IMR-90 (cell line): ENCODE measurements at regions not wholly inside any gene's neighbourhood (a gene's known extent, or its start where the extent isn't known, plus 50 kb on each side); places are given as distances from the start of the nearest gene placed in this dataset.

Source experiments
- ATAC-seq: fragments of 200-7000 bp; cut with Tn5 transposase; 2 replicates; pipeline ENCODE4 v1.9.1; 2020; ENCODE audit warnings: low read depth, mild to moderate bottlenecking, moderate library complexity
- BruUV-seq: library from RNA; stranded (reverse); fragments of 400-500 nt; replicated peaks from 2 replicates; lab custom pipeline; 2021; lab: Mats Ljungman, UMichigan
- CTCF ChIA-PET: fragments of 300-600 bp; formaldehyde crosslinking; extraction: SDS; loops from one replicate; lab custom pipeline; 2021; ENCODE audit warnings: antibody characterized with exemption; lab: Yijun Ruan, JAX
- POLR2A ChIA-PET: fragments of 300-600 bp; sonication (Branson Sonifier 250); formaldehyde crosslinking; loops from one replicate; lab custom pipeline; 2022; ENCODE audit warnings: antibody characterized with exemption; ENCODE audit not compliant: unreplicated experiment; lab: Charles Lee
- DNase-seq: peaks from one replicate; pipeline ENCODE4 v3.0.0; 2013
- H2AFZ ChIP-seq: replicated peaks from 2 replicates; pipeline ENCODE3; 2013; ENCODE audit warnings: low read length, mild to moderate bottlenecking; ENCODE audit not compliant: poor library complexity
- H2AK5ac ChIP-seq: 2 replicates; pipeline ENCODE4 v1.6.1; 2013; ENCODE audit warnings: low read depth, low read length, inconsistent platforms
- H2AK9ac ChIP-seq: replicated peaks from 2 replicates; pipeline ENCODE3; 2013; ENCODE audit warnings: mild to moderate bottlenecking, low read depth, low read length, moderate library complexity; ENCODE audit not compliant: poor library complexity
- H2BK120ac ChIP-seq: 2 replicates; pipeline ENCODE4 v1.6.1; 2013; ENCODE audit warnings: low read depth, low read length, inconsistent platforms
- H2BK15ac ChIP-seq: 3 replicates; pipeline ENCODE4 v1.6.1; 2013; ENCODE audit warnings: low read depth, low read length, inconsistent platforms
- H2BK20ac ChIP-seq: 2 replicates; pipeline ENCODE4 v1.6.1; 2013; ENCODE audit warnings: low read depth, mild to moderate bottlenecking, inconsistent platforms, low read length, moderate library complexity
- H2BK5ac ChIP-seq: 2 replicates; pipeline ENCODE4 v1.6.1; 2013; ENCODE audit warnings: mild to moderate bottlenecking, low read depth, low read length, inconsistent platforms; ENCODE audit not compliant: poor library complexity, severe bottlenecking
- H3K14ac ChIP-seq: replicated peaks from 2 replicates; pipeline ENCODE4 v1.6.1; 2013; ENCODE audit warnings: low read depth, low read length, inconsistent platforms
- H3K18ac ChIP-seq: 2 replicates; pipeline ENCODE4 v1.6.1; 2013; ENCODE audit warnings: low read depth, low read length, control low read depth
- H3K23ac ChIP-seq: 2 replicates; pipeline ENCODE4 v1.6.1; 2013; ENCODE audit warnings: low read depth, low read length, inconsistent platforms
- H3K27ac ChIP-seq: 2 replicates; pipeline ENCODE4 v1.5.1; 2013; ENCODE audit warnings: mild to moderate bottlenecking, control low read depth, low read length; ENCODE audit not compliant: insufficient read depth
- H3K27me3 ChIP-seq: 2 replicates; pipeline ENCODE4 v1.6.1; 2013; ENCODE audit warnings: low read length; ENCODE audit not compliant: control insufficient read depth, insufficient read depth
- H3K36me3 ChIP-seq: 2 replicates; pipeline ENCODE4 v1.6.1; 2013; ENCODE audit warnings: low read length, mixed read lengths; ENCODE audit not compliant: control insufficient read depth, insufficient read depth
- H3K4ac ChIP-seq: 2 replicates; pipeline ENCODE4 v1.6.1; 2013; ENCODE audit warnings: low read depth, low read length, inconsistent platforms
- H3K4me1 ChIP-seq: 2 replicates; pipeline ENCODE4 v1.6.1; 2013; ENCODE audit warnings: low read length, mixed read lengths; ENCODE audit not compliant: control insufficient read depth, insufficient read depth
- H3K4me2 ChIP-seq: 2 replicates; pipeline ENCODE4 v1.6.1; 2013; ENCODE audit warnings: low read depth, mild to moderate bottlenecking, control low read depth, low read length, moderate library complexity
- H3K4me3 ChIP-seq: 2 replicates; pipeline ENCODE4 v1.5.1; 2013; ENCODE audit warnings: low read depth, mild to moderate bottlenecking, control low read depth, low read length, moderate library complexity; ENCODE audit not compliant: insufficient read depth
- H3K56ac ChIP-seq: 2 replicates; pipeline ENCODE4 v1.6.1; 2013; ENCODE audit warnings: low read length, inconsistent platforms; ENCODE audit not compliant: insufficient read depth; ENCODE audit errors: extremely low read depth
- H3K79me1 ChIP-seq, 2 experiments: 2 replicates each; pipeline ENCODE4 v1.6.1; 2013; ENCODE audit warnings: low read length in 2 of 2, inconsistent platforms in 1 of 2, low read depth in 1 of 2
- H3K9ac ChIP-seq: 2 replicates; pipeline ENCODE4 v1.6.1; 2013; ENCODE audit warnings: low read depth, low read length, control low read depth
- H3K9me1 ChIP-seq: 2 replicates; pipeline ENCODE4 v1.6.1; 2013; ENCODE audit warnings: low read length, inconsistent platforms; ENCODE audit not compliant: insufficient read depth
- H3K9me3 ChIP-seq: 2 replicates; pipeline ENCODE4 v1.6.1; 2013; ENCODE audit warnings: low read length; ENCODE audit not compliant: control insufficient read depth, insufficient read depth
- H4K20me1 ChIP-seq: 2 replicates; pipeline ENCODE4 v1.6.1; 2013; ENCODE audit warnings: low read length, inconsistent platforms; ENCODE audit not compliant: insufficient read depth
- H4K5ac ChIP-seq: 2 replicates; pipeline ENCODE4 v1.6.1; 2013; ENCODE audit warnings: mild to moderate bottlenecking, low read depth, low read length, control low read depth
- H4K8ac ChIP-seq, 2 experiments: 2 replicates each; pipeline ENCODE4 v1.6.1; 2013; ENCODE audit warnings: low read depth in 2 of 2, low read length in 2 of 2, control low read depth in 1 of 2, inconsistent platforms in 1 of 2
- H4K91ac ChIP-seq: 2 replicates; pipeline ENCODE4 v1.6.1; 2013; ENCODE audit warnings: low read depth, low read length, inconsistent platforms; ENCODE audit not compliant: insufficient read depth
- BHLHE40 ChIP-seq: fragments of 150-350 bp; IDR thresholded peaks from 2 replicates; pipeline ENCODE4 v1.6.1; 2016; ENCODE audit warnings: mild to moderate bottlenecking, low read depth, low read length
- CEBPB ChIP-seq: IDR thresholded peaks from 2 replicates; pipeline ENCODE4 v1.6.1; 2012; ENCODE audit warnings: low read depth, low read length, improper control_type of control experiment
- CHD1 ChIP-seq: IDR thresholded peaks from 2 replicates; pipeline ENCODE4 v1.6.1; 2012; ENCODE audit warnings: low read depth, low read length, improper control_type of control experiment
- CTCF ChIP-seq: conservative IDR thresholded peaks from 2 replicates; pipeline ENCODE4 v1.5.1; 2012; ENCODE audit warnings: mild to moderate bottlenecking, low read depth, low read length, improper control_type of control experiment
- ELK1 ChIP-seq: fragments of 150-350 bp; IDR thresholded peaks from 2 replicates; pipeline ENCODE4 v1.6.1; 2016; ENCODE audit warnings: low read depth, mild to moderate bottlenecking, low read length, moderate library complexity, borderline replicate concordance
- FOS ChIP-seq: fragments of 150-350 bp; IDR thresholded peaks from 2 replicates; pipeline ENCODE4 v1.6.1; 2016; ENCODE audit warnings: low read depth, low read length
- MAFK ChIP-seq: IDR thresholded peaks from 2 replicates; pipeline ENCODE4 v1.6.1; 2012; ENCODE audit warnings: low read depth, low read length, improper control_type of control experiment
- MAZ ChIP-seq: IDR thresholded peaks from 2 replicates; pipeline ENCODE4 v1.6.1; 2012; ENCODE audit warnings: low read depth, mild to moderate bottlenecking, low read length, improper control_type of control experiment, moderate library complexity, borderline replicate concordance
- MXI1 ChIP-seq: IDR thresholded peaks from 2 replicates; pipeline ENCODE4 v1.6.1; 2012; ENCODE audit warnings: low read depth, mild to moderate bottlenecking, low read length, moderate library complexity, borderline replicate concordance
- NFE2L2 ChIP-seq: fragments of 150-350 bp; IDR thresholded peaks from 2 replicates; pipeline ENCODE4 v1.6.1; 2016; ENCODE audit warnings: low read depth, mild to moderate bottlenecking, low read length
- POLR2A ChIP-seq: IDR thresholded peaks from 2 replicates; pipeline ENCODE4 v1.6.1; 2012; ENCODE audit warnings: mild to moderate bottlenecking, low read depth, low read length
- RAD21 ChIP-seq: IDR thresholded peaks from 2 replicates; pipeline ENCODE4 v1.6.1; 2012; ENCODE audit warnings: low read length, improper control_type of control experiment
- RCOR1 ChIP-seq: IDR thresholded peaks from 2 replicates; pipeline ENCODE4 v1.6.1; 2012; ENCODE audit warnings: mild to moderate bottlenecking, low read length, improper control_type of control experiment; ENCODE audit not compliant: insufficient replicate concordance
- RFX5 ChIP-seq: IDR thresholded peaks from 2 replicates; pipeline ENCODE4 v1.8.0; 2012; ENCODE audit warnings: low read depth, mild to moderate bottlenecking, low read length, moderate library complexity
- SMC3 ChIP-seq: fragments of 150-350 bp; IDR thresholded peaks from 2 replicates; pipeline ENCODE4 v1.6.1; 2016; ENCODE audit warnings: low read depth, mild to moderate bottlenecking, antibody characterized with exemption, low read length, moderate library complexity
- WGBS, 2 experiments: methylation state at CpG; one replicate each; pipeline versions ENCODE4 v1.1.5 to v1.1.7; 2013; ENCODE audit warnings: missing lambda C conversion rate in 2 of 2; ENCODE audit not compliant: insufficient read length in 1 of 2; ENCODE audit errors: extremely low coverage in 2 of 2; 5-methylcytosine and 5-hydroxymethylcytosine counted together
- dilution Hi-C: fragments of 300-500 bp; cut with HindIII; formaldehyde crosslinking; loops from one replicate; pipeline ENCODE4 v1.14.3; 2018; ENCODE audit warnings: low sequenced_read_pairs; ENCODE audit not compliant: unreplicated experiment
- in situ Hi-C: fragments of 300-500 bp; cut with MboI; formaldehyde crosslinking; loops from 3 replicates; pipeline ENCODE4 v1.14.3; 2019; ENCODE audit warnings: low sequenced_read_pairs, inconsistent platforms, mixed read lengths
- intact Hi-C: fragments of 100-400 bp; cut with micrococcal nuclease; formaldehyde crosslinking; loops from 2 replicates; pipeline ENCODE4 v1.10.0; 2022
- TF ChIP-seq, protein P1 (sequence below): fragments of 150-350 bp; IDR thresholded peaks from 2 replicates; pipeline ENCODE4 v1.6.1; 2017; ENCODE audit warnings: mild to moderate bottlenecking, antibody characterized with exemption, low read length, low read depth

GRCh38 chr7:55644567-55644966 lies 72.3 kb upstream of the VOPP1 start:
- Histone ChIP-seq H3K79me1 (no peaks in the 10 kb centered on the region), H3K56ac (no peak overlapping the region), H3K9me1 (no peaks in the 10 kb centered on the region), H3K4me2 (no peak overlapping the region), H2BK5ac (no peak overlapping the region), H2AFZ (no peak overlapping the region), H3K4ac (no peak overlapping the region), H3K9me3 (no peaks in the 10 kb centered on the region; the same call in 1 of the 2 replicates), H3K4me1 (no peaks in the 10 kb centered on the region), H2AK5ac (no peak overlapping the region), H3K27ac (no peak overlapping the region), H4K5ac (no peak overlapping the region), H4K8ac (no peak overlapping the region), H3K9ac (no peak overlapping the region), H3K18ac (no peak overlapping the region), H3K23ac (no peak overlapping the region), H4K20me1 (no peaks in the 10 kb centered on the region), H3K14ac (no peak overlapping the region), H3K27me3 (peaks cover 2% of the 10 kb centered on the region; the same call in 1 of the 2 replicates), H2BK15ac (no peak overlapping the region), H2BK120ac (no peak overlapping the region), H2BK20ac (no peak overlapping the region), H4K91ac (no peak overlapping the region), H3K36me3 (no peaks in the 10 kb centered on the region), H2AK9ac (no peak overlapping the region), H3K4me3 (no peak overlapping the region)
- in situ Hi-C loops = loop anchor here (10.0 kb wide), 2 partner anchors 310 to 430 kb away; partner anchors contain the start of gene MRPS17
- no peak for ATAC-seq
- no peak for DNase-seq
- dilution Hi-C loops = no loop called here
- ChIA-PET CTCF (no interaction called here), POLR2A (no interaction called here)
- no peak for TF ChIP-seq RAD21
- TF ChIP-seq, protein P1, sequence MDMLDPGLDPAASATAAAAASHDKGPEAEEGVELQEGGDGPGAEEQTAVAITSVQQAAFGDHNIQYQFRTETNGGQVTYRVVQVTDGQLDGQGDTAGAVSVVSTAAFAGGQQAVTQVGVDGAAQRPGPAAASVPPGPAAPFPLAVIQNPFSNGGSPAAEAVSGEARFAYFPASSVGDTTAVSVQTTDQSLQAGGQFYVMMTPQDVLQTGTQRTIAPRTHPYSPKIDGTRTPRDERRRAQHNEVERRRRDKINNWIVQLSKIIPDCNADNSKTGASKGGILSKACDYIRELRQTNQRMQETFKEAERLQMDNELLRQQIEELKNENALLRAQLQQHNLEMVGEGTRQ = no peak
- TF ChIP-seq MAZ = no peak
- TF ChIP-seq CTCF = no peak
- no peak for TF ChIP-seq CEBPB
- no peak for TF ChIP-seq BHLHE40
- no peak for TF ChIP-seq MXI1
- no peak for TF ChIP-seq ELK1
- TF ChIP-seq MAFK = no peak
- no peak for TF ChIP-seq NFE2L2
- no peak for TF ChIP-seq CHD1
- no peak for TF ChIP-seq SMC3
- no peak for TF ChIP-seq RCOR1
- no peak for TF ChIP-seq POLR2A
- TF ChIP-seq RFX5 = no peak
- no peak for TF ChIP-seq FOS
- intact Hi-C loops = no loop called here
- no TSS peak for BruUV-seq
- no CpG with 5 or more reads among the region's 3 CpGs for WGBS, 2 experiments
